Hepatocyte (in vitro differentiated cells): ENCODE measurements at regions not wholly inside any gene's neighbourhood (a gene's known extent, or its start where the extent isn't known, plus 50 kb on each side); places are given as distances from the start of the nearest gene placed in this dataset.

Experiments used
- DNase-seq: peaks from one replicate; pipeline ENCODE4 v3.0.0-alpha.2; 2016; ENCODE audit warnings: low spot score
- H2AFZ ChIP-seq: fragments of 200-600 bp; sonication (generic); 2 replicates; pipeline ENCODE4 v1.6.0; 2016; ENCODE audit warnings: antibody characterized with exemption, mild to moderate bottlenecking
- H3K27ac ChIP-seq: fragments of 200-600 bp; sonication (generic); 2 replicates; pipeline ENCODE4 v1.5.1; 2016; ENCODE audit warnings: mild to moderate bottlenecking
- H3K27me3 ChIP-seq: fragments of 200-600 bp; sonication (generic); 2 replicates; pipeline ENCODE4 v1.6.1; 2016
- H3K36me3 ChIP-seq: fragments of 200-600 bp; sonication (generic); replicated peaks from 2 replicates; pipeline ENCODE4 v1.5.1; 2016; ENCODE audit warnings: low read depth; ENCODE audit not compliant: insufficient read depth
- H3K4me1 ChIP-seq: fragments of 200-600 bp; sonication (generic); 2 replicates; pipeline ENCODE4 v1.5.1; 2016; ENCODE audit warnings: mild to moderate bottlenecking, moderate library complexity; ENCODE audit not compliant: insufficient read depth
- H3K4me2 ChIP-seq: fragments of 200-600 bp; sonication (generic); 2 replicates; pipeline ENCODE4 v1.6.0; 2016
- H3K4me3 ChIP-seq: fragments of 200-600 bp; sonication (generic); 2 replicates; pipeline ENCODE4 v1.5.1; 2016; ENCODE audit warnings: mild to moderate bottlenecking
- H3K79me2 ChIP-seq: fragments of 200-600 bp; sonication (generic); 2 replicates; pipeline ENCODE4 v1.6.0; 2017; ENCODE audit warnings: mild to moderate bottlenecking
- H3K9me2 ChIP-seq: fragments of 200-600 bp; sonication (generic); replicated peaks from 2 replicates; pipeline ENCODE4 v1.6.0; 2017; ENCODE audit warnings: mild to moderate bottlenecking; ENCODE audit not compliant: insufficient read depth
- H3K9me3 ChIP-seq: fragments of 200-600 bp; sonication (generic); 2 replicates; pipeline ENCODE4 v1.5.1; 2016; ENCODE audit warnings: low read depth, mild to moderate bottlenecking
- H4K20me1 ChIP-seq: fragments of 200-600 bp; sonication (generic); 2 replicates; pipeline ENCODE4 v1.6.0; 2016; ENCODE audit warnings: mild to moderate bottlenecking; ENCODE audit not compliant: insufficient read depth, poor library complexity, severe bottlenecking
- CTCF ChIP-seq: fragments of 200-600 bp; sonication (generic); IDR thresholded peaks from 2 replicates; pipeline ENCODE4 v1.5.1; 2016; ENCODE audit warnings: antibody characterized with exemption, mild to moderate bottlenecking; ENCODE audit not compliant: poor library complexity
- EZH2 ChIP-seq: fragments of 200-600 bp; sonication (generic); IDR thresholded peaks from 2 replicates; pipeline ENCODE4 v1.6.1; 2016; ENCODE audit warnings: antibody characterized with exemption, mild to moderate bottlenecking, borderline replicate concordance
- EZH2phosphoT487 ChIP-seq: fragments of 200-600 bp; sonication (generic); IDR thresholded peaks from one replicate; pipeline ENCODE4 v1.6.1; 2018; ENCODE audit warnings: antibody characterized with exemption, mild to moderate bottlenecking, low read depth, moderate library complexity; ENCODE audit not compliant: unreplicated experiment, severe bottlenecking
- WGBS: methylation state at CpG from one replicate; pipeline ENCODE4 v1.1.6; 2016; ENCODE audit warnings: low lambda C conversion rate; ENCODE audit errors: missing lambda C conversion rate; 5-methylcytosine and 5-hydroxymethylcytosine counted together

- no peaks in the 10 kb centered on the region for H3K27me3 ChIP-seq
- H3K4me2 ChIP-seq: no peak overlapping the region
- no peaks in the 10 kb centered on the region for H3K36me3 ChIP-seq
- no peak overlapping the region for H2AFZ ChIP-seq
- H3K27ac ChIP-seq: no peak overlapping the region
- no peak for DNase-seq
- no peaks in the 10 kb centered on the region for H3K79me2 ChIP-seq
- TF ChIP-seq EZH2: no peak
- TF ChIP-seq CTCF: no peak
- TF ChIP-seq EZH2phosphoT487: no peak
- no peaks in the 10 kb centered on the region for H3K4me1 ChIP-seq
- no peaks in the 10 kb centered on the region for H3K9me2 ChIP-seq
- 82% methylated on average over 6 of the region's 6 CpGs for WGBS
- H3K4me3 ChIP-seq: no peak overlapping the region
- H4K20me1 ChIP-seq: no peaks in the 10 kb centered on the region
- no peaks in the 10 kb centered on the region for H3K9me3 ChIP-seq
Measured at GRCh38 chr14:41392226-41392625, 214.4 kb upstream of the LRFN5 start.

- no peaks in the 10 kb centered on the region for H3K9me2 ChIP-seq
- TF ChIP-seq CTCF (no peak), EZH2 (no peak), EZH2phosphoT487 (no peak)
- H3K4me3 ChIP-seq: no peak overlapping the region
- H3K4me2 ChIP-seq: no peak overlapping the region
- no peaks in the 10 kb centered on the region for H3K4me1 ChIP-seq
- H3K79me2 ChIP-seq: no peaks in the 10 kb centered on the region
- 95% methylated on average over 1 of the region's 1 CpG for WGBS
- DNase-seq: no peak
- no peaks in the 10 kb centered on the region for H3K9me3 ChIP-seq
- no peak overlapping the region for H3K27ac ChIP-seq
- H2AFZ ChIP-seq: no peak overlapping the region
- H4K20me1 ChIP-seq: no peaks in the 10 kb centered on the region
- no peaks in the 10 kb centered on the region for H3K27me3 ChIP-seq
- H3K36me3 ChIP-seq: no peaks in the 10 kb centered on the region
Measured at GRCh38 chr14:41389355-41389754, 217.3 kb upstream of the LRFN5 start.

GRCh38 chr14:41385797-41386196, 220.9 kb upstream of the LRFN5 start:
- H3K9me3 ChIP-seq: no peaks in the 10 kb centered on the region
- H3K79me2 ChIP-seq: no peaks in the 10 kb centered on the region
- H3K27me3 ChIP-seq: no peaks in the 10 kb centered on the region
- H3K27ac ChIP-seq: no peak overlapping the region
- WGBS: 85% methylated on average over 1 of the region's 1 CpG
- no peaks in the 10 kb centered on the region for H4K20me1 ChIP-seq
- H3K4me3 ChIP-seq: no peak overlapping the region
- no peaks in the 10 kb centered on the region for H3K9me2 ChIP-seq
- no peak for TF ChIP-seq EZH2phosphoT487
- no peak for TF ChIP-seq CTCF
- no peak for TF ChIP-seq EZH2
- H3K36me3 ChIP-seq: no peaks in the 10 kb centered on the region
- no peak for DNase-seq
- no peak overlapping the region for H2AFZ ChIP-seq
- no peaks in the 10 kb centered on the region for H3K4me1 ChIP-seq
- H3K4me2 ChIP-seq: no peak overlapping the region

- Histone ChIP-seq H3K9me3 (no peaks in the 10 kb centered on the region), H3K4me3 (no peak overlapping the region), H3K79me2 (no peaks in the 10 kb centered on the region), H3K27me3 (no peaks in the 10 kb centered on the region), H4K20me1 (no peaks in the 10 kb centered on the region), H3K27ac (no peak overlapping the region), H3K36me3 (no peaks in the 10 kb centered on the region), H3K9me2 (no peaks in the 10 kb centered on the region), H3K4me1 (no peaks in the 10 kb centered on the region), H3K4me2 (no peak overlapping the region), H2AFZ (no peak overlapping the region)
- DNase-seq: no peak
- no peak for TF ChIP-seq EZH2
- no peak for TF ChIP-seq CTCF
- TF ChIP-seq EZH2phosphoT487: no peak
Measured at GRCh38 chr14:41380017-41380416, 226.7 kb upstream of the LRFN5 start.
